22Rv1 (cell line): ENCODE measurements at regions not wholly inside any gene's neighbourhood (a gene's known extent, or its start where the extent isn't known, plus 50 kb on each side); places are given as distances from the start of the nearest gene placed in this dataset.

ENCODE experiments used
- CTCF ChIP-seq: fragments of 450-650 bp; IDR thresholded peaks from 2 replicates; pipeline ENCODE4 v1.5.1; 2017; ENCODE audit warnings: mild to moderate bottlenecking
- ZFX ChIP-seq: fragments of 450-650 bp; IDR thresholded peaks from 2 replicates; pipeline ENCODE4 v1.6.1; 2017; ENCODE audit warnings: antibody characterized with exemption, borderline replicate concordance

DNA sequence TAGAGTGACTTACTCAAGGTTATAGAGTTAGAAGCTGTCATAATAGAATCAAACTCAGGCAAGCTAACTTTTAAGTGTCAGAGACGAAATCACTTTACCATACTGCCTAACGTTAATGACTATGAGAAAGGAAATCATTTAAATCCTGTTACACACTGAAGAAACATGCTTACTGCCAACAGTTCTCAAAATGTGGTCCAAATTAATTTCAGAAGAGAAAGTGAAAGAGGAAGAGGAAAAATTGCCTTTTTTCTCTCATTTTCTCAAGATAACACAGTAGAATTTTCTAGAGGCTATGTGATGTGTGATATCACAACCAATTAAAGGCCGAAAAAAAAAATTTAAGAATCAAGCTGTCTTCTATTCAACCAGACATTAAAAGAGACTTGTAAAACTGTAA is 1362.7 kb upstream of the CHAC2 start:
- TF ChIP-seq CTCF (no peak), ZFX (no peak)
